H9 (cell line): ENCODE measurements at regions not wholly inside any gene's neighbourhood (a gene's known extent, or its start where the extent isn't known, plus 50 kb on each side); places are given as distances from the start of the nearest gene placed in this dataset.

Experiments
- DNase-seq: peaks from one replicate; pipeline ENCODE4 v3.0.0-alpha.2; 2017
- H2AFZ ChIP-seq: one replicate; pipeline ENCODE4 v1.6.1; 2013; ENCODE audit warnings: mild to moderate bottlenecking, low read length, control low read depth, moderate library complexity
- H2AK5ac ChIP-seq: 2 replicates; pipeline ENCODE4 v1.6.1; 2013; ENCODE audit warnings: low read length, control low read depth, mixed read lengths; ENCODE audit not compliant: insufficient read length
- H2BK120ac ChIP-seq: one replicate; pipeline ENCODE4 v1.6.1; 2013; ENCODE audit warnings: low read depth, mild to moderate bottlenecking, low read length, control low read depth, inconsistent platforms; ENCODE audit not compliant: poor library complexity, severe bottlenecking
- H2BK12ac ChIP-seq: 2 replicates; pipeline ENCODE4 v1.6.1; 2013; ENCODE audit warnings: low read length, control low read depth, mixed read lengths, low read depth; ENCODE audit not compliant: insufficient read length
- H2BK15ac ChIP-seq: 2 replicates; pipeline ENCODE4 v1.6.1; 2013; ENCODE audit warnings: low read depth, low read length, control low read depth
- H2BK20ac ChIP-seq: one replicate; pipeline ENCODE4 v1.6.1; 2013; ENCODE audit warnings: low read depth, mild to moderate bottlenecking, low read length, control low read depth, inconsistent platforms; ENCODE audit not compliant: poor library complexity, severe bottlenecking
- H2BK5ac ChIP-seq: 2 replicates; pipeline ENCODE4 v1.6.1; 2013; ENCODE audit warnings: low read length, control low read depth, mixed read lengths; ENCODE audit not compliant: insufficient read length
- H3K14ac ChIP-seq: 2 replicates; pipeline ENCODE4 v1.6.1; 2013; ENCODE audit warnings: low read length, control low read depth; ENCODE audit not compliant: insufficient read depth
- H3K18ac ChIP-seq: 2 replicates; pipeline ENCODE4 v1.6.1; 2013; ENCODE audit warnings: low read depth, mild to moderate bottlenecking, mixed read lengths, low read length, control low read depth; ENCODE audit not compliant: insufficient read length
- H3K23ac ChIP-seq: 2 replicates; pipeline ENCODE4 v1.6.1; 2013; ENCODE audit warnings: low read length, control low read depth, mixed read lengths, low read depth; ENCODE audit not compliant: insufficient read length
- H3K23me2 ChIP-seq: 2 replicates; pipeline ENCODE4 v1.6.1; 2013; ENCODE audit warnings: low read depth, mild to moderate bottlenecking, mixed read lengths, low read length, control low read depth; ENCODE audit not compliant: insufficient read length, poor library complexity, severe bottlenecking
- H3K27ac ChIP-seq: 2 replicates; pipeline ENCODE4 v1.5.1; 2013; ENCODE audit warnings: low read length, control low read depth, mixed read lengths, low read depth; ENCODE audit not compliant: insufficient read length
- H3K27me3 ChIP-seq: 2 replicates; pipeline ENCODE4 v1.6.1; 2013; ENCODE audit warnings: low read length, control low read depth, inconsistent platforms; ENCODE audit not compliant: insufficient read depth
- H3K4ac ChIP-seq: 2 replicates; pipeline ENCODE4 v1.6.1; 2013; ENCODE audit warnings: low read depth, mild to moderate bottlenecking, control low read depth, inconsistent platforms, low read length, moderate library complexity
- H3K4me1 ChIP-seq: 2 replicates; pipeline ENCODE4 v1.6.1; 2013; ENCODE audit warnings: low read length, control low read depth, inconsistent platforms; ENCODE audit not compliant: insufficient read depth
- H3K4me2 ChIP-seq: 2 replicates; pipeline ENCODE4 v1.6.1; 2013; ENCODE audit warnings: low read length, control low read depth, mixed read lengths; ENCODE audit not compliant: insufficient read length, insufficient read depth
- H3K56ac ChIP-seq: 2 replicates; pipeline ENCODE4 v1.6.1; 2013; ENCODE audit warnings: low read depth, mild to moderate bottlenecking, mixed read lengths, low read length, control low read depth; ENCODE audit not compliant: insufficient read length
- H3K79me1 ChIP-seq: 2 replicates; pipeline ENCODE4 v1.6.1; 2013; ENCODE audit warnings: low read depth, mild to moderate bottlenecking, moderate library complexity, low read length, control low read depth, inconsistent platforms; ENCODE audit not compliant: insufficient read depth, poor library complexity, severe bottlenecking
- H3K79me2 ChIP-seq: 2 replicates; pipeline ENCODE4 v1.6.1; 2013; ENCODE audit warnings: low read length, control low read depth, inconsistent platforms; ENCODE audit not compliant: insufficient read depth
- H3K9ac ChIP-seq: 2 replicates; pipeline ENCODE4 v1.6.1; 2013; ENCODE audit warnings: low read length, control low read depth, mixed read lengths; ENCODE audit not compliant: insufficient read length; ENCODE audit errors: extremely low read depth
- H3K9me3 ChIP-seq: one replicate; pipeline ENCODE4 v1.6.1; 2013; ENCODE audit warnings: low read depth, low read length, inconsistent platforms; ENCODE audit not compliant: control insufficient read depth
- H3T11ph ChIP-seq: one replicate; pipeline ENCODE4 v1.6.1; 2013; ENCODE audit warnings: mild to moderate bottlenecking, low read length, control low read depth, inconsistent platforms
- H4K20me1 ChIP-seq: one replicate; pipeline ENCODE4 v1.6.1; 2013; ENCODE audit not compliant: control insufficient read depth, insufficient read length, insufficient read depth
- H4K5ac ChIP-seq: 2 replicates; pipeline ENCODE4 v1.6.1; 2013; ENCODE audit warnings: low read depth, mild to moderate bottlenecking, mixed read lengths, low read length, control low read depth; ENCODE audit not compliant: insufficient read length
- H4K8ac ChIP-seq: replicated peaks from 2 replicates; pipeline ENCODE4 v1.6.1; 2013; ENCODE audit warnings: low read length, control low read depth, mixed read lengths, low read depth; ENCODE audit not compliant: insufficient read length
- H4K91ac ChIP-seq: 2 replicates; pipeline ENCODE4 v1.6.1; 2013; ENCODE audit warnings: low read depth, mild to moderate bottlenecking, moderate library complexity, mixed read lengths, low read length, control low read depth; ENCODE audit not compliant: insufficient read length
- H3K27ac Mint-ChIP-seq, 3 experiments: 2 replicates in 2 of 3; 3 replicates in 1 of 3; pipeline ENCODE4 v1.8.0; 2020 to 2021; ENCODE audit warnings: mixed read lengths in 3 of 3, mild to moderate bottlenecking in 1 of 3, moderate library complexity in 1 of 3
- H3K27me3 Mint-ChIP-seq: 2 replicates; pipeline ENCODE4 v1.8.0; 2021; ENCODE audit warnings: low read depth, mild to moderate bottlenecking, moderate library complexity, mixed read lengths
- H3K36me3 Mint-ChIP-seq, 3 experiments: 2 replicates in 2 of 3; 3 replicates in 1 of 3; pipeline ENCODE4 v1.8.0; 2020 to 2021; ENCODE audit warnings: low read depth in 3 of 3, mixed read lengths in 3 of 3; ENCODE audit not compliant: insufficient read depth in 1 of 3
- H3K4me1 Mint-ChIP-seq, 2 experiments: 2 replicates each; pipeline ENCODE4 v1.8.0; 2020; ENCODE audit warnings: mixed read lengths in 2 of 2
- H3K4me3 Mint-ChIP-seq, 2 experiments: 2 replicates in 1 of 2; 3 replicates in 1 of 2; pipeline ENCODE4 v1.8.0; 2020 to 2021; ENCODE audit warnings: mild to moderate bottlenecking in 2 of 2, mixed read lengths in 2 of 2, moderate library complexity in 1 of 2
- H3K9me3 Mint-ChIP-seq, 2 experiments: 2 replicates in 1 of 2; 3 replicates in 1 of 2; pipeline ENCODE4 v1.8.0; 2020; ENCODE audit warnings: mild to moderate bottlenecking in 2 of 2, mixed read lengths in 2 of 2, moderate library complexity in 1 of 2
- CTCF ChIP-seq: fragments of 200-600 bp; sonication (generic); conservative IDR thresholded peaks from 3 replicates; pipeline ENCODE4 v1.8.0; 2021; ENCODE audit warnings: antibody characterized with exemption, mild to moderate bottlenecking
- WGBS: extraction: QIAGEN DNeasy Blood & Tissue Kit; methylation state at CpG from one replicate; pipeline ENCODE4 v1.1.7; 2013; ENCODE audit warnings: missing lambda C conversion rate, low lambda C conversion rate, mixed read lengths; ENCODE audit not compliant: insufficient read length; ENCODE audit errors: extremely low coverage; 5-methylcytosine and 5-hydroxymethylcytosine counted together

- no peak for DNase-seq
- Histone ChIP-seq H3K23ac (no peak overlapping the region), H4K20me1 (no peaks in the 10 kb centered on the region), H3K18ac (no peak overlapping the region), H2BK120ac (no peak overlapping the region), H3K9me3 (no peaks in the 10 kb centered on the region), H2AK5ac (no peak overlapping the region), H3K27ac (no peak overlapping the region), H3K79me2 (no peaks in the 10 kb centered on the region), H2BK15ac (no peak overlapping the region), H3K4ac (no peak overlapping the region), H3K14ac (no peak overlapping the region), H2AFZ (no peak overlapping the region), H2BK20ac (no peak overlapping the region), H4K8ac (no peak overlapping the region), H4K5ac (no peak overlapping the region), H2BK5ac (no peak overlapping the region), H3K9ac (no peak overlapping the region), H3T11ph (no peak overlapping the region), H3K4me2 (no peak overlapping the region), H3K23me2 (no peaks in the 10 kb centered on the region), H3K79me1 (no peaks in the 10 kb centered on the region), H3K4me1 (no peaks in the 10 kb centered on the region), H3K27me3 (no peaks in the 10 kb centered on the region; the same call in 1 of the 2 replicates), H3K56ac (no peak overlapping the region), H4K91ac (no peak overlapping the region), H2BK12ac (no peak overlapping the region)
- Mint-ChIP-seq H3K27me3 (peaks cover 16% of the 10 kb centered on the region), H3K27ac (no peak overlapping the region), H3K9me3 (peaks cover 7 to 17% of the 10 kb centered on the region in 2 experiments; a peak in 4 of 5 replicates), H3K4me3 (no peak overlapping the region), H3K4me1 (no peaks in the 10 kb centered on the region; a peak in 1 of 4 replicates), H3K36me3 (no peaks in the 10 kb centered on the region; a peak in 1 of 7 replicates)
- no peak for TF ChIP-seq CTCF
- WGBS = no CpG with 5 or more reads among the region's 6 CpGs
Measured at GRCh38 chr10:78785991-78786390, 282.8 kb upstream of the ZMIZ1 start.
